H1 (cell line): ENCODE measurements at regions not wholly inside any gene's neighbourhood (a gene's known extent, or its start where the extent isn't known, plus 50 kb on each side); places are given as distances from the start of the nearest gene placed in this dataset.

Experiments used
- CHD7 ChIP-seq: fragments of 300-600 bp; sonication (generic); IDR thresholded peaks from 2 replicates; pipeline ENCODE4 v1.7.1; 2012; ENCODE audit warnings: low read length, moderate library complexity, mild to moderate bottlenecking, inconsistent platforms; ENCODE audit not compliant: insufficient replicate concordance
- EGR1 ChIP-seq: IDR thresholded peaks from 2 replicates; pipeline ENCODE4 v1.6.1; 2011; ENCODE audit warnings: low read depth, low read length, borderline replicate concordance
- JUN ChIP-seq: IDR thresholded peaks from 2 replicates; pipeline ENCODE4 v1.6.1; 2011; ENCODE audit warnings: low read depth, mild to moderate bottlenecking, improper control_type of control experiment, low read length
- POU5F1 ChIP-seq: IDR thresholded peaks from 2 replicates; pipeline ENCODE4 v1.6.1; 2011; ENCODE audit warnings: low read depth, mild to moderate bottlenecking, low read length, moderate library complexity
- SP1 ChIP-seq: IDR thresholded peaks from 2 replicates; pipeline ENCODE4 v1.6.1; 2011; ENCODE audit warnings: low read depth, low read length
- SRF ChIP-seq: IDR thresholded peaks from 2 replicates; pipeline ENCODE4 v1.6.1; 2011; ENCODE audit warnings: mild to moderate bottlenecking, low read depth, low read length, moderate library complexity
- SUZ12 ChIP-seq: fragments of 200-600 bp; sonication (generic); IDR thresholded peaks from 2 replicates; pipeline ENCODE4 v1.6.1; 2012; ENCODE audit warnings: mild to moderate bottlenecking, inconsistent platforms, low read length, moderate library complexity, mixed read lengths

- no peak for TF ChIP-seq CHD7
- TF ChIP-seq POU5F1: no peak
- TF ChIP-seq SP1: no peak
- no peak for TF ChIP-seq SRF
- no peak for TF ChIP-seq JUN
- no peak for TF ChIP-seq EGR1
- no peak for TF ChIP-seq SUZ12
- TF ChIP-seq, all 59 proteins: peak for 0
These were observed 63.6 kb upstream of the KIF26B start (continued) for GRCh38 chr1:245091171-245091621.
